Panc1 (cell line): ENCODE measurements at regions not wholly inside any gene's neighbourhood (a gene's known extent, or its start where the extent isn't known, plus 50 kb on each side); places are given as distances from the start of the nearest gene placed in this dataset.

Source experiments
- CTCF ChIP-seq: fragments of 450-650 bp; IDR thresholded peaks from 2 replicates; pipeline ENCODE4 v1.5.1; 2017; ENCODE audit warnings: mild to moderate bottlenecking
- POLR2AphosphoS5 ChIP-seq: IDR thresholded peaks from 2 replicates; pipeline ENCODE4 v1.6.1; 2012; ENCODE audit warnings: mild to moderate bottlenecking, low read depth, low read length, moderate library complexity
- TF ChIP-seq, protein P1 (sequence below), 2 experiments: IDR thresholded peaks; 2 replicates each; pipeline ENCODE4 v1.6.1; 2011 to 2012; ENCODE audit warnings: low read depth in 2 of 2, control low read depth in 1 of 2, low read length in 1 of 2, mild to moderate bottlenecking in 1 of 2, moderate library complexity in 1 of 2; ENCODE audit not compliant: insufficient read depth in 1 of 2

- no peak for TF ChIP-seq CTCF
- TF ChIP-seq POLR2AphosphoS5: no peak
- TF ChIP-seq, protein P1, sequence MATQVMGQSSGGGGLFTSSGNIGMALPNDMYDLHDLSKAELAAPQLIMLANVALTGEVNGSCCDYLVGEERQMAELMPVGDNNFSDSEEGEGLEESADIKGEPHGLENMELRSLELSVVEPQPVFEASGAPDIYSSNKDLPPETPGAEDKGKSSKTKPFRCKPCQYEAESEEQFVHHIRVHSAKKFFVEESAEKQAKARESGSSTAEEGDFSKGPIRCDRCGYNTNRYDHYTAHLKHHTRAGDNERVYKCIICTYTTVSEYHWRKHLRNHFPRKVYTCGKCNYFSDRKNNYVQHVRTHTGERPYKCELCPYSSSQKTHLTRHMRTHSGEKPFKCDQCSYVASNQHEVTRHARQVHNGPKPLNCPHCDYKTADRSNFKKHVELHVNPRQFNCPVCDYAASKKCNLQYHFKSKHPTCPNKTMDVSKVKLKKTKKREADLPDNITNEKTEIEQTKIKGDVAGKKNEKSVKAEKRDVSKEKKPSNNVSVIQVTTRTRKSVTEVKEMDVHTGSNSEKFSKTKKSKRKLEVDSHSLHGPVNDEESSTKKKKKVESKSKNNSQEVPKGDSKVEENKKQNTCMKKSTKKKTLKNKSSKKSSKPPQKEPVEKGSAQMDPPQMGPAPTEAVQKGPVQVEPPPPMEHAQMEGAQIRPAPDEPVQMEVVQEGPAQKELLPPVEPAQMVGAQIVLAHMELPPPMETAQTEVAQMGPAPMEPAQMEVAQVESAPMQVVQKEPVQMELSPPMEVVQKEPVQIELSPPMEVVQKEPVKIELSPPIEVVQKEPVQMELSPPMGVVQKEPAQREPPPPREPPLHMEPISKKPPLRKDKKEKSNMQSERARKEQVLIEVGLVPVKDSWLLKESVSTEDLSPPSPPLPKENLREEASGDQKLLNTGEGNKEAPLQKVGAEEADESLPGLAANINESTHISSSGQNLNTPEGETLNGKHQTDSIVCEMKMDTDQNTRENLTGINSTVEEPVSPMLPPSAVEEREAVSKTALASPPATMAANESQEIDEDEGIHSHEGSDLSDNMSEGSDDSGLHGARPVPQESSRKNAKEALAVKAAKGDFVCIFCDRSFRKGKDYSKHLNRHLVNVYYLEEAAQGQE (IDR thresholded peaks at IDR 0.05; ENCODE audit: insufficient read depth in 1 of 2, low read depth in 2 of 2, low read length in 1 of 2): no peak
Measured at GRCh38 chr20:19937651-19938420, 79.3 kb upstream of the NAA20 start.
